ENCODE measurements at regions not wholly inside any gene's neighbourhood (a gene's known extent, or its start where the extent isn't known, plus 50 kb on each side); places are given as distances from the start of the nearest gene placed in this dataset.

DNA sequence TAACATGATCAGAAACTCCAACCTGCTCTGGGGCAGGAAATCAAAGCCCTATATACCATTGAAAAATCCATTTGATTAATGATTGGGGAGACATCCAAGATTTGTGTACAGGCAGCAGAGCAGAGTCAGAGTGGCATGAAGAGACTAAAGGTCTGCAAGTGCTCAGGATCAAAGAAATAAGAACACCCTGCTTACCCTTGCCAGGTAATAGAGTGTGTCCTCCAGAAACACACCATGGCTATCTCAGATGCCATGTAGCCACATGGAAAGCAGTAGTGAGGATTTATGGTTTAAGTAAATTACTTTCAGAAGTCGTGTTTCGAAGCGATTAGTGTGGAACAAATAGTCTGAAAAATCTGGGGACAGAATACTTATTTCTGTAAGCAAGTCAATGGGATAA lies 592.9 kb downstream of the SUCLG1 start:
- Histone ChIP-seq H3K4me1 (no peaks in the 10 kb centered on the region), H3K27me3 (ENCODE audit: low read depth) (no peaks in the 10 kb centered on the region), H3K27ac (replicated peaks) (no peak overlapping the region), H3K36me3 (no peaks in the 10 kb centered on the region), H3K4me3 (no peak overlapping the region), H3K9me3 (replicated peaks) (no peaks in the 10 kb centered on the region)
- TF ChIP-seq, protein P1, sequence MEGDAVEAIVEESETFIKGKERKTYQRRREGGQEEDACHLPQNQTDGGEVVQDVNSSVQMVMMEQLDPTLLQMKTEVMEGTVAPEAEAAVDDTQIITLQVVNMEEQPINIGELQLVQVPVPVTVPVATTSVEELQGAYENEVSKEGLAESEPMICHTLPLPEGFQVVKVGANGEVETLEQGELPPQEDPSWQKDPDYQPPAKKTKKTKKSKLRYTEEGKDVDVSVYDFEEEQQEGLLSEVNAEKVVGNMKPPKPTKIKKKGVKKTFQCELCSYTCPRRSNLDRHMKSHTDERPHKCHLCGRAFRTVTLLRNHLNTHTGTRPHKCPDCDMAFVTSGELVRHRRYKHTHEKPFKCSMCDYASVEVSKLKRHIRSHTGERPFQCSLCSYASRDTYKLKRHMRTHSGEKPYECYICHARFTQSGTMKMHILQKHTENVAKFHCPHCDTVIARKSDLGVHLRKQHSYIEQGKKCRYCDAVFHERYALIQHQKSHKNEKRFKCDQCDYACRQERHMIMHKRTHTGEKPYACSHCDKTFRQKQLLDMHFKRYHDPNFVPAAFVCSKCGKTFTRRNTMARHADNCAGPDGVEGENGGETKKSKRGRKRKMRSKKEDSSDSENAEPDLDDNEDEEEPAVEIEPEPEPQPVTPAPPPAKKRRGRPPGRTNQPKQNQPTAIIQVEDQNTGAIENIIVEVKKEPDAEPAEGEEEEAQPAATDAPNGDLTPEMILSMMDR (IDR thresholded peaks at IDR 0.05; ENCODE audit: borderline replicate concordance): no peak
- no peak for DNase-seq
- intact Hi-C loops (cut with micrococcal nuclease): no loop called here

- H3K9me3 ChIP-seq (replicated peaks): no peaks in the 10 kb centered on the region
- no peaks in the 10 kb centered on the region for H3K36me3 ChIP-seq
- no peaks in the 10 kb centered on the region for H3K27me3 ChIP-seq (ENCODE audit: low read depth)
- no peaks in the 10 kb centered on the region for H3K4me1 ChIP-seq
- intact Hi-C loops (cut with micrococcal nuclease): no loop called here
- no peak overlapping the region for H3K4me3 ChIP-seq
- TF ChIP-seq, protein P1 (IDR thresholded peaks at IDR 0.05; ENCODE audit: borderline replicate concordance): no peak
- DNase-seq: no peak
- H3K27ac ChIP-seq (replicated peaks): no peak overlapping the region
These were observed 596.5 kb downstream of the SUCLG1 start for GRCh38 chr2:83862600-83862999.

GRCh38 chr2:83860320-83860719 lies 598.8 kb downstream of the SUCLG1 start:
- Histone ChIP-seq H3K27me3 (ENCODE audit: low read depth) (no peaks in the 10 kb centered on the region), H3K9me3 (replicated peaks) (peaks cover 10% of the 10 kb centered on the region), H3K27ac (replicated peaks) (no peak overlapping the region), H3K4me1 (no peaks in the 10 kb centered on the region), H3K36me3 (no peaks in the 10 kb centered on the region), H3K4me3 (no peak overlapping the region)
- intact Hi-C loops (cut with micrococcal nuclease): no loop called here
- no peak for DNase-seq
- TF ChIP-seq, protein P1 (IDR thresholded peaks at IDR 0.05; ENCODE audit: borderline replicate concordance): no peak

- intact Hi-C loops (cut with micrococcal nuclease): no loop called here
These were observed 599.5 kb downstream of the SUCLG1 start for GRCh38 chr2:83859553-83859952.

GRCh38 chr2:83851066-83851465 lies 608.0 kb downstream of the SUCLG1 start:
- no peaks in the 10 kb centered on the region for H3K27me3 ChIP-seq (ENCODE audit: low read depth)
- no peaks in the 10 kb centered on the region for H3K36me3 ChIP-seq
- intact Hi-C loops (cut with micrococcal nuclease): no loop called here
- no peak overlapping the region for H3K27ac ChIP-seq (replicated peaks)
- no peak for DNase-seq
- peaks cover 27% of the 10 kb centered on the region for H3K9me3 ChIP-seq (replicated peaks)
- TF ChIP-seq, protein P1 (IDR thresholded peaks at IDR 0.05; ENCODE audit: borderline replicate concordance): no peak
- H3K4me3 ChIP-seq: no peak overlapping the region
- H3K4me1 ChIP-seq: no peaks in the 10 kb centered on the region

More at GRCh38 chr2:83859553-83859952, 599.5 kb downstream of the SUCLG1 start:
- TF ChIP-seq, protein P1 (IDR thresholded peaks at IDR 0.05; ENCODE audit: borderline replicate concordance): no peak
- peaks cover 10% of the 10 kb centered on the region for H3K9me3 ChIP-seq (replicated peaks)
- no peaks in the 10 kb centered on the region for H3K27me3 ChIP-seq (ENCODE audit: low read depth)
- no peak overlapping the region for H3K27ac ChIP-seq (replicated peaks)
- H3K4me1 ChIP-seq: no peaks in the 10 kb centered on the region
- H3K36me3 ChIP-seq: no peaks in the 10 kb centered on the region
- DNase-seq: no peak
- no peak overlapping the region for H3K4me3 ChIP-seq

Data from left ventricle myocardium inferior (tissue), 1 donor.